Erythroblast (primary cell): ENCODE measurements at regions not wholly inside any gene's neighbourhood (a gene's known extent, or its start where the extent isn't known, plus 50 kb on each side); places are given as distances from the start of the nearest gene placed in this dataset.

Source experiments
- GATA1 ChIP-seq: IDR thresholded peaks from 2 replicates; pipeline ENCODE4 v1.6.1; 2011; ENCODE audit warnings: low read depth, mild to moderate bottlenecking, control low read depth, low read length, moderate library complexity
- POLR2A ChIP-seq: IDR thresholded peaks from 2 replicates; pipeline ENCODE4 v1.6.1; 2011; ENCODE audit warnings: mild to moderate bottlenecking, low read length

DNA sequence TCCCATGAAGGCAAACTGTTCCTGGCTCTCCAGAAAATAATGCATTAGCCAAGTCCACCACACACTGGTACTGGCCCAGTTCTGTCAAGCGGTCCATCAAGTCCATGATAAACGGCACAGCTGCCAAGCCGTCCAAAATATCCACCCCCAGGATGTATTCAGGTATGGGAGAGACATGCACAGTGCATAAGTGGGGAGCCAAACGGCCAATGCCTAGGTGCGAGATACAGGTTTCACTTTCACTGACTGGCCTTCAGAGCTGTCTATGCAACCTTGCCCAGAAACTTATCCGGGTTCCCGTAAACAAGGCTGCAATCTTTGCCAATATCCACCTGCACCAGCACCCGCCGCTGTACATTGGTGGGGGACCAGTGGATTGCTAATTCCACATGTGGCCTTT, 795.8 kb downstream of the EFNA5 start:
- no peak for TF ChIP-seq POLR2A
- TF ChIP-seq GATA1: no peak
